ENCODE measurements at regions not wholly inside any gene's neighbourhood (a gene's known extent, or its start where the extent isn't known, plus 50 kb on each side); places are given as distances from the start of the nearest gene placed in this dataset.

DNA sequence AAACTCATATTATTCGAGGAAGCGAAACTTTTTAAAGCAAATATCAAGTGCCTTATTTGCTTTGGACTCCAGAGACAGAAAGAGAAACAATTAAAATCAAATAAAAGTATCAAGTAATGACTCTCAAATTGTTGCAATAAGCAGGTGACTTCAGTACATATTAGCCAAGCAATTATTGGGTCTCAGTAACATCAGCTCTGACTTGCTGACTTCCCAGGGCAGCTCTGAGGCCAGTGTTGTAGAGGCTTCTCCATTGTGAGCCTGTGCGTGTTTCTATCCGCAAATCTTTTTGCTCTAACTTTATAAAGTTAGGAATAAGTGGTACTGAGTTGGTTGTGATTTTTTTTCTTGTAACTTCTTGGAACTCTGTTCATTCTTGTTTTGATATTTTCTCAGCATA is 186.8 kb upstream of the PRLR start:
- Histone ChIP-seq H3K14ac (ENCODE audit: low read length) (no peak overlapping the region), H3K36me3 (ENCODE audit: control insufficient read depth in 1 of 2, insufficient read depth in 2 of 2, low read length in 2 of 2) (no peaks in the 10 kb centered on the region), H2AK5ac (ENCODE audit: low read length) (no peak overlapping the region), H3K9ac (ENCODE audit: low read length) (no peak overlapping the region), H3K23ac (ENCODE audit: low read length) (no peak overlapping the region), H2BK12ac (ENCODE audit: low read length) (no peak overlapping the region), H3K27ac (ENCODE audit: low read depth, low read length) (no peak overlapping the region), H3K79me1 (ENCODE audit: low read length) (no peaks in the 10 kb centered on the region), H3K79me2 (ENCODE audit: control insufficient read depth, insufficient read depth, low read length, poor library complexity) (no peaks in the 10 kb centered on the region), H3K27me3 (ENCODE audit: insufficient read depth, low read length) (no peaks in the 10 kb centered on the region), H4K8ac (ENCODE audit: low read depth, low read length) (no peak overlapping the region), H4K91ac (ENCODE audit: low read depth, low read length) (no peak overlapping the region), H3K4me3 (ENCODE audit: low read depth, low read length) (no peak overlapping the region), H3K4ac (ENCODE audit: low read depth, low read length) (no peak overlapping the region), H2BK120ac (ENCODE audit: insufficient read depth, low read length, poor library complexity) (no peak overlapping the region), H3K4me2 (ENCODE audit: low read length) (no peak overlapping the region), H4K12ac (ENCODE audit: low read depth, low read length) (no peak overlapping the region), H3K18ac (ENCODE audit: low read length) (no peak overlapping the region), H2BK5ac (ENCODE audit: low read depth, low read length, poor library complexity) (no peak overlapping the region), H3K9me3 (ENCODE audit: insufficient read depth, low read depth, low read length) (no peaks in the 10 kb centered on the region), H2AFZ (ENCODE audit: insufficient read depth, low read length, poor library complexity) (no peak overlapping the region), H3K4me1 (ENCODE audit: control insufficient read depth in 1 of 2, insufficient read depth in 2 of 2, low read length in 2 of 2) (no peaks in the 10 kb centered on the region)
- no CpG with 5 or more reads among the region's 4 CpGs for WGBS (ENCODE audit: extremely low coverage, insufficient coverage, insufficient read length)
- no peak for DNase-seq

DNA sequence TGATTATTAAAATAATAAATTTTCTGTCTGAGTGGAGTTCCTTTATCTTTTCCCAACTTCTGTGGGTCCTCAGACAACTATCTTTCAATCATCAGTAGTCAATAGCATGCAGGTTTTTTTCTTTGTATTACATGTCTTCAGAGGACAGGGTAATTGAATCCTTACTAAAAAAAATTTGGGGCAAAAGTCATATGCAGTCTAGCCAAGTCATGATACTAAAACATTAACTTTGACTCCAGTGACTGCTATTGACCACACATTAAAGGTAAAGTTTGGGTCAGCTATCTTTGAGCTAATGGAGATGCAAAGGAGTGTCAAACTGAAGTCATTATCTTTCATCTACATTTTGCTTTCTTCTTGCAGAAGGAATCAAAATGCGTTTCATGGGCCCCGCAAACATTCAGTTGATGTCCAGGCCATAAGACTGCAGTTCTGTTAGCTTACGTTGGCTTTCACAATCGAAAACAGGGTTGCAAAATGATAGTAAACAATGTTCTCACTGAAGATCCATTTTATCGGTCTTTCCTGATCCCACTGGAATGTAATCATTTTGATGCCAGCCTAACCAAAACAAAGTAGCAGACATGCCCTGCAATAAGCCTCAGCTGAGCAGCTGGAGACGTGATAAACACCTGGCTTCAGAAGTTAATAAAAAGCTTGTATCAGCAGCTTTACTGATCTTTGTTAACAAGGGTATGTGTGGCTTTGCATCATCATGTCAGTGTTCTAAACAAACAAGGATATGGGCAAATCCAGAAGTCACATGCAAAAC is 186.1 kb upstream of the PRLR start:
- no peak overlapping the region for H2AFZ ChIP-seq (ENCODE audit: insufficient read depth, low read length, poor library complexity)
- H4K8ac ChIP-seq (ENCODE audit: low read depth, low read length), result no peak overlapping the region
- H3K4me3 ChIP-seq (ENCODE audit: low read depth, low read length), result no peak overlapping the region
- no peak overlapping the region for H2BK12ac ChIP-seq (ENCODE audit: low read length)
- H3K4me1 ChIP-seq (ENCODE audit: control insufficient read depth in 1 of 2, insufficient read depth in 2 of 2, low read length in 2 of 2), result no peaks in the 10 kb centered on the region
- H3K4ac ChIP-seq (ENCODE audit: low read depth, low read length), result no peak overlapping the region
- no peak overlapping the region for H3K23ac ChIP-seq (ENCODE audit: low read length)
- H2BK120ac ChIP-seq (ENCODE audit: insufficient read depth, low read length, poor library complexity), result no peak overlapping the region
- no peaks in the 10 kb centered on the region for H3K9me3 ChIP-seq (ENCODE audit: insufficient read depth, low read depth, low read length)
- no peak overlapping the region for H2AK5ac ChIP-seq (ENCODE audit: low read length)
- no CpG with 5 or more reads among the region's 6 CpGs for WGBS (ENCODE audit: extremely low coverage, insufficient coverage, insufficient read length)
- DNase-seq, result peak in 1 of 2 donors; percentile 7
- H3K36me3 ChIP-seq (ENCODE audit: control insufficient read depth in 1 of 2, insufficient read depth in 2 of 2, low read length in 2 of 2), result no peaks in the 10 kb centered on the region
- H3K14ac ChIP-seq (ENCODE audit: low read length), result no peak overlapping the region
- no peak overlapping the region for H3K27ac ChIP-seq (ENCODE audit: low read depth, low read length)
- H3K79me1 ChIP-seq (ENCODE audit: low read length), result no peaks in the 10 kb centered on the region
- no peak overlapping the region for H3K4me2 ChIP-seq (ENCODE audit: low read length)
- no peak overlapping the region for H4K91ac ChIP-seq (ENCODE audit: low read depth, low read length)
- no peaks in the 10 kb centered on the region for H3K79me2 ChIP-seq (ENCODE audit: control insufficient read depth, insufficient read depth, low read length, poor library complexity)
- no peaks in the 10 kb centered on the region for H3K27me3 ChIP-seq (ENCODE audit: insufficient read depth, low read length)
- no peak overlapping the region for H3K18ac ChIP-seq (ENCODE audit: low read length)
- no peak overlapping the region for H2BK5ac ChIP-seq (ENCODE audit: low read depth, low read length, poor library complexity)
- H3K9ac ChIP-seq (ENCODE audit: low read length), result no peak overlapping the region
- H4K12ac ChIP-seq (ENCODE audit: low read depth, low read length), result no peak overlapping the region

DNA sequence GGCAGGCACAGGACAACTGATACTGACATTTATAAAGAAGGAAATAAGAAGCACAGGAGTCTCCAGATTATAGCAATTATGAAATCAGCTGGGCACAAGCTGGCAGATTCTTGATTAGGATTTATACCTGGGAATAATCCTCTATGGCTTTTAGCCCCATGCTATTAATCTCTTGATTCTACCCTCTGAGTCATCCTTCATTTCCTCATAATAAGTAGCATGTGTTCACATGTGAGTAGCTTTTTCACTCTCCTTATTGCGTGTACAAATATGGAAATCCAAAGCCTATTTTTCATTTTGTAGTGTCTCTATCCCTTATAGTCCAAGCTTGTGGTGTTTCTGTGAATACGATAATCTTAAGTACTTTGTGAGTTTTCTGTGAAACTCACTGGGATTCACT is 185.0 kb upstream of the PRLR start:
- Histone ChIP-seq H3K79me1 (ENCODE audit: low read length) (no peaks in the 10 kb centered on the region), H3K27me3 (ENCODE audit: insufficient read depth, low read length) (no peaks in the 10 kb centered on the region), H3K14ac (ENCODE audit: low read length) (no peak overlapping the region), H4K12ac (ENCODE audit: low read depth, low read length) (no peak overlapping the region), H3K4me1 (ENCODE audit: control insufficient read depth in 1 of 2, insufficient read depth in 2 of 2, low read length in 2 of 2) (no peaks in the 10 kb centered on the region), H2AK5ac (ENCODE audit: low read length) (no peak overlapping the region), H2AFZ (ENCODE audit: insufficient read depth, low read length, poor library complexity) (no peak overlapping the region), H3K4me2 (ENCODE audit: low read length) (no peak overlapping the region), H3K27ac (ENCODE audit: low read depth, low read length) (no peak overlapping the region), H2BK12ac (ENCODE audit: low read length) (no peak overlapping the region), H3K18ac (ENCODE audit: low read length) (no peak overlapping the region), H2BK120ac (ENCODE audit: insufficient read depth, low read length, poor library complexity) (no peak overlapping the region), H3K4ac (ENCODE audit: low read depth, low read length) (no peak overlapping the region), H3K23ac (ENCODE audit: low read length) (no peak overlapping the region), H3K36me3 (ENCODE audit: control insufficient read depth in 1 of 2, insufficient read depth in 2 of 2, low read length in 2 of 2) (no peaks in the 10 kb centered on the region), H4K8ac (ENCODE audit: low read depth, low read length) (no peak overlapping the region), H3K9ac (ENCODE audit: low read length) (no peak overlapping the region), H2BK5ac (ENCODE audit: low read depth, low read length, poor library complexity) (no peak overlapping the region), H3K4me3 (ENCODE audit: low read depth, low read length) (no peak overlapping the region), H3K79me2 (ENCODE audit: control insufficient read depth, insufficient read depth, low read length, poor library complexity) (no peaks in the 10 kb centered on the region), H4K91ac (ENCODE audit: low read depth, low read length) (no peak overlapping the region), H3K9me3 (ENCODE audit: insufficient read depth, low read depth, low read length) (no peaks in the 10 kb centered on the region)
- no peak for DNase-seq
- WGBS (ENCODE audit: extremely low coverage, insufficient coverage, insufficient read length), result no CpG with 5 or more reads among the region's 2 CpGs

DNA sequence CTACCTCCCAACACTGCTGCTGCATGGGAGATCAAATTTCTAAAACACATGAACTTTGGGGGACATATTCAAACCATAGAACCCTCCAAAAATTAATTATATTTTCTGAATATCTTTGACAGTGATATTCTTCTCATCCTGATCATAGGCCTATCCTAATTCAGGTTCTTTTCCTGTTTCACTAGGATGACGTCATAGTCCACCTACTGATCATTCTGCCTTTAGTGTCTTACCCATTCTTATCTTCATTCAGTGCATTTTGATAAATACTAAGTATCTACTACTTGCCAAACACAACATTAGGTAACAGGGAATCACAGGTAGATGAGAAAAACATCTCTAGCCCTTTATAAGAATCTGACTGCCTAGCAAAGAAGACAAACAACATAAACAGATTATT is 179.1 kb upstream of the PRLR start:
- Histone ChIP-seq H3K4me1 (ENCODE audit: control insufficient read depth in 1 of 2, insufficient read depth in 2 of 2, low read length in 2 of 2) (no peaks in the 10 kb centered on the region), H3K23ac (ENCODE audit: low read length) (no peak overlapping the region), H3K4me2 (ENCODE audit: low read length) (no peak overlapping the region), H4K12ac (ENCODE audit: low read depth, low read length) (no peak overlapping the region), H3K4ac (ENCODE audit: low read depth, low read length) (no peak overlapping the region), H3K14ac (ENCODE audit: low read length) (no peak overlapping the region), H3K27ac (ENCODE audit: low read depth, low read length) (no peak overlapping the region), H4K8ac (ENCODE audit: low read depth, low read length) (no peak overlapping the region), H3K36me3 (ENCODE audit: control insufficient read depth in 1 of 2, insufficient read depth in 2 of 2, low read length in 2 of 2) (no peaks in the 10 kb centered on the region), H3K9me3 (ENCODE audit: insufficient read depth, low read depth, low read length) (no peaks in the 10 kb centered on the region), H3K9ac (ENCODE audit: low read length) (no peak overlapping the region), H3K18ac (ENCODE audit: low read length) (no peak overlapping the region), H3K79me2 (ENCODE audit: control insufficient read depth, insufficient read depth, low read length, poor library complexity) (no peaks in the 10 kb centered on the region), H2BK120ac (ENCODE audit: insufficient read depth, low read length, poor library complexity) (no peak overlapping the region), H2BK5ac (ENCODE audit: low read depth, low read length, poor library complexity) (no peak overlapping the region), H2AFZ (ENCODE audit: insufficient read depth, low read length, poor library complexity) (no peak overlapping the region), H2AK5ac (ENCODE audit: low read length) (no peak overlapping the region), H2BK12ac (ENCODE audit: low read length) (no peak overlapping the region), H3K27me3 (ENCODE audit: insufficient read depth, low read length) (no peaks in the 10 kb centered on the region), H3K4me3 (ENCODE audit: low read depth, low read length) (no peak overlapping the region), H4K91ac (ENCODE audit: low read depth, low read length) (no peak overlapping the region), H3K79me1 (ENCODE audit: low read length) (no peaks in the 10 kb centered on the region)
- WGBS (ENCODE audit: extremely low coverage, insufficient coverage, insufficient read length), result no CpG with 5 or more reads among the region's 1 CpG
- DNase-seq, result no peak

Measured in trophoblast cell (in vitro differentiated cells and primary cell).